MM.1S (cell line): ENCODE measurements at regions not wholly inside any gene's neighbourhood (a gene's known extent, or its start where the extent isn't known, plus 50 kb on each side); places are given as distances from the start of the nearest gene placed in this dataset.

Source experiments
- EZH2 ChIP-seq: fragments of 300-600 bp; sonication (generic); optimal IDR thresholded peaks from 2 replicates; pipeline ENCODE3; 2017; ENCODE audit warnings: low read depth, mild to moderate bottlenecking, antibody characterized with exemption, low read length, mixed read lengths
- EZH2phosphoT487 ChIP-seq: fragments of 300-600 bp; sonication (generic); IDR thresholded peaks from 2 replicates; pipeline ENCODE4 v1.6.1; 2018; ENCODE audit warnings: antibody characterized with exemption, low read length
- TF ChIP-seq, protein P1 (sequence below): fragments of 300-600 bp; sonication (generic); IDR thresholded peaks from 2 replicates; pipeline ENCODE4 v1.5.1; 2016; ENCODE audit warnings: antibody characterized with exemption, low read length, mixed read lengths

DNA sequence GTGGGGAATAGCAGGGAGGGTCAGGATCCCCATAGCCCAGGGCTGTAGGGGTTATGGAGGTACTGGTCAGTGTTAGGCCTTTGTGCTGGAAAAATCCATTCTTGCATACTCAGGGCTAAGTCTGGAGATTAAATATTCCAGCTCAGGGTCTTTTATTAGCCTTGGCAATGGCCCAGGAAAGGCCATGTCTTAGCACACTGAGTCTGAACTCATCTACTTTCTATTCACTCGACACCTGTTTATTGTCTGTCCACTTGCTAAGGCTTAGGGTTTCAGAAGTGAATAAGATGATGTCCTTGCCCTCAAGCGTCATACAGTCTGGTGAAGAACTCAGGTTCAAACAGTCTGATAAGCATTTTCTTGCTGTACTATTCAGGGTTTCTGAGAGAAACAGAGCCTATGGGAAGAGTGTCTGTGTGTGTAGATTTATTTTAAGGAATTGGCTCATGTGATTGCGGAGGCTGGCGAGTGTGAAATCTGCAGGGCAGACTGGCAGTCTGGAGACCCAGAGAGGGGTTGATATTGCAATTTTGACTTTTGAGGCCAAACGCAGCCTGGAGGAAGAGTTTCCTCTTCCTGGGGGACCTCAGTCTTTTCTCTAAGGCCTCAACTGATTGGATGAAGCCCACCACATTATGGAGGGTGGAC is 135.8 kb downstream of the RAMP3 start:
- TF ChIP-seq, protein P1, sequence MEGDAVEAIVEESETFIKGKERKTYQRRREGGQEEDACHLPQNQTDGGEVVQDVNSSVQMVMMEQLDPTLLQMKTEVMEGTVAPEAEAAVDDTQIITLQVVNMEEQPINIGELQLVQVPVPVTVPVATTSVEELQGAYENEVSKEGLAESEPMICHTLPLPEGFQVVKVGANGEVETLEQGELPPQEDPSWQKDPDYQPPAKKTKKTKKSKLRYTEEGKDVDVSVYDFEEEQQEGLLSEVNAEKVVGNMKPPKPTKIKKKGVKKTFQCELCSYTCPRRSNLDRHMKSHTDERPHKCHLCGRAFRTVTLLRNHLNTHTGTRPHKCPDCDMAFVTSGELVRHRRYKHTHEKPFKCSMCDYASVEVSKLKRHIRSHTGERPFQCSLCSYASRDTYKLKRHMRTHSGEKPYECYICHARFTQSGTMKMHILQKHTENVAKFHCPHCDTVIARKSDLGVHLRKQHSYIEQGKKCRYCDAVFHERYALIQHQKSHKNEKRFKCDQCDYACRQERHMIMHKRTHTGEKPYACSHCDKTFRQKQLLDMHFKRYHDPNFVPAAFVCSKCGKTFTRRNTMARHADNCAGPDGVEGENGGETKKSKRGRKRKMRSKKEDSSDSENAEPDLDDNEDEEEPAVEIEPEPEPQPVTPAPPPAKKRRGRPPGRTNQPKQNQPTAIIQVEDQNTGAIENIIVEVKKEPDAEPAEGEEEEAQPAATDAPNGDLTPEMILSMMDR = no peak
- no peak for TF ChIP-seq EZH2
- TF ChIP-seq EZH2phosphoT487 = no peak
